ENCODE measurements at regions not wholly inside any gene's neighbourhood (a gene's known extent, or its start where the extent isn't known, plus 50 kb on each side); places are given as distances from the start of the nearest gene placed in this dataset.

DNA sequence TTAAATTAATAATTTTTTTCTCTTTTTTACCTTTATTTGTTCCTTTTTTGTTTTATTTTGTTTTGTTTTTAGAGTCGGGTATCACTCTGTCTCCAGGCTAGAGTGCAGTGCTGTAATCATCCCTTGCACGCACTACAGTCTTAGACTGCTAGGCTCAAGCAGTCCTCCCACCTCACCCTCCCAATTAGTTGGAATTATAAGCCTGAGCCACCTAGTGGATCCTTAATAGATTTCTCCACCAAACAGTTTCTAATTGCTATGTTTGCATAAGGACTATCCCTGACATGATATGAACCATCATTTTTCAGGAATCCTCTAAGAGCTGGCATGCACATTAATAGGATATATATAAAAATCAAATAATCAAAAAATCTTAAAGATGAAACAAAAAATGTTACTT, 993.2 kb downstream of the OTOL1 start:
- Histone ChIP-seq H3K27me3 (ENCODE audit: control insufficient read depth, insufficient read depth, low read length) (no peaks in the 10 kb centered on the region), H3K36me3 (ENCODE audit: control insufficient read depth, insufficient read depth, low read length) (no peaks in the 10 kb centered on the region), H3K4me3 (ENCODE audit: low read depth, low read length) (no peak overlapping the region)
- TF ChIP-seq, protein P1, sequence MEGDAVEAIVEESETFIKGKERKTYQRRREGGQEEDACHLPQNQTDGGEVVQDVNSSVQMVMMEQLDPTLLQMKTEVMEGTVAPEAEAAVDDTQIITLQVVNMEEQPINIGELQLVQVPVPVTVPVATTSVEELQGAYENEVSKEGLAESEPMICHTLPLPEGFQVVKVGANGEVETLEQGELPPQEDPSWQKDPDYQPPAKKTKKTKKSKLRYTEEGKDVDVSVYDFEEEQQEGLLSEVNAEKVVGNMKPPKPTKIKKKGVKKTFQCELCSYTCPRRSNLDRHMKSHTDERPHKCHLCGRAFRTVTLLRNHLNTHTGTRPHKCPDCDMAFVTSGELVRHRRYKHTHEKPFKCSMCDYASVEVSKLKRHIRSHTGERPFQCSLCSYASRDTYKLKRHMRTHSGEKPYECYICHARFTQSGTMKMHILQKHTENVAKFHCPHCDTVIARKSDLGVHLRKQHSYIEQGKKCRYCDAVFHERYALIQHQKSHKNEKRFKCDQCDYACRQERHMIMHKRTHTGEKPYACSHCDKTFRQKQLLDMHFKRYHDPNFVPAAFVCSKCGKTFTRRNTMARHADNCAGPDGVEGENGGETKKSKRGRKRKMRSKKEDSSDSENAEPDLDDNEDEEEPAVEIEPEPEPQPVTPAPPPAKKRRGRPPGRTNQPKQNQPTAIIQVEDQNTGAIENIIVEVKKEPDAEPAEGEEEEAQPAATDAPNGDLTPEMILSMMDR (IDR thresholded peaks at IDR 0.05; ENCODE audit: insufficient read depth, low read length, poor library complexity, severe bottlenecking) = no peak
- no peak for DNase-seq (ENCODE audit: low read depth)

DNA sequence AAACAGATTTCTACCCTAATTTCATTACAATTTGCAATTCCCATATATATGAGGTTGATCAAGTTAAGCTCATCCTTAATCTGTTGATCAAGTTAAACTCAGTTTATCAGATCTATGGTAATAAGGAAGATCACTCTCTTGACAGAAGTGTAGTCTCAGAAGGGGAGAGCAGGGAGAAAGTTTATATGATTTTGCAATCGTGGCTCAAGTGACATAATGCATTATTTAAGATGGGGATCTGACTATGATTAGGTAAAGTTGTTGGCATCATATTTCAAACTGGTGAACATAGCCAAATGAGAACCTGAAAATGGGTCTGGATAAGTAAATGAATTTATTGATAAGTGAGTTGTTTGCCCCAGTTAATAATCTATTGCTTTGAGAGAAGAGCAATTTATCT, 995.3 kb downstream of the OTOL1 start:
- DNase-seq (ENCODE audit: low read depth) = no peak
- no peak overlapping the region for H3K4me3 ChIP-seq (ENCODE audit: low read depth, low read length)

GRCh38 chr3:162492446-162493081, 996.0 kb downstream of the OTOL1 start:
- TF ChIP-seq, protein P1 (IDR thresholded peaks at IDR 0.05; ENCODE audit: insufficient read depth, low read length, poor library complexity, severe bottlenecking) = no peak
- no peaks in the 10 kb centered on the region for H3K36me3 ChIP-seq (ENCODE audit: control insufficient read depth, insufficient read depth, low read length)
- no peaks in the 10 kb centered on the region for H3K27me3 ChIP-seq (ENCODE audit: control insufficient read depth, insufficient read depth, low read length)
- H3K4me3 ChIP-seq (ENCODE audit: low read depth, low read length) = no peak overlapping the region
- DNase-seq (ENCODE audit: low read depth) = peak; percentile 1

More for the DNA sequence above, 995.3 kb downstream of the OTOL1 start:
- TF ChIP-seq, protein P1 (IDR thresholded peaks at IDR 0.05; ENCODE audit: insufficient read depth, low read length, poor library complexity, severe bottlenecking) = no peak
- no peaks in the 10 kb centered on the region for H3K27me3 ChIP-seq (ENCODE audit: control insufficient read depth, insufficient read depth, low read length)
- no peaks in the 10 kb centered on the region for H3K36me3 ChIP-seq (ENCODE audit: control insufficient read depth, insufficient read depth, low read length)

- TF ChIP-seq, protein P1 (IDR thresholded peaks at IDR 0.05; ENCODE audit: insufficient read depth, low read length, poor library complexity, severe bottlenecking) = no peak
- Histone ChIP-seq H3K4me3 (ENCODE audit: low read depth, low read length) (no peak overlapping the region), H3K36me3 (ENCODE audit: control insufficient read depth, insufficient read depth, low read length) (no peaks in the 10 kb centered on the region), H3K27me3 (ENCODE audit: control insufficient read depth, insufficient read depth, low read length) (no peaks in the 10 kb centered on the region)
- no peak for DNase-seq (ENCODE audit: low read depth)
These were observed 1002.0 kb downstream of the OTOL1 start for GRCh38 chr3:162498626-162499025.

DNA sequence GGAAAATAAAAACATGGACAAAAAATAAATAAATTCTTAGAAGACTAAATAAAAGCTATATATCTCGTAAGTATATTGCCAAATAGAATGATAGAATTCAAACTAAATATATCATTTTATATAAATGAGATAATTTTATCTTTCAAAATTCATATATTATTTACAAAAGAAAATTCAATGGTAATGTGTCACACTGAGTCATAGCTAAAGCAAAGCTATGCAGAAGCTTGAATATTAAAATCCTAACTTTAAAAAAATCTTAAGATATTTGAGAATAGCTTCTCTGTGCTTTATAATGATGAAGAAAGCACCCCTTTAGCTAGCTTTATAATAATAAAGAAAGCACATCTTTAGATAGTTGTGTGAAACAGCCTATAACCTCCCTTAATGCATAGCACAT, 1010.8 kb downstream of the OTOL1 start:
- TF ChIP-seq, protein P1 (IDR thresholded peaks at IDR 0.05; ENCODE audit: insufficient read depth, low read length, poor library complexity, severe bottlenecking) = no peak
- no peaks in the 10 kb centered on the region for H3K27me3 ChIP-seq (ENCODE audit: control insufficient read depth, insufficient read depth, low read length)
- no peak overlapping the region for H3K4me3 ChIP-seq (ENCODE audit: low read depth, low read length)
- DNase-seq (ENCODE audit: low read depth) = no peak
- no peaks in the 10 kb centered on the region for H3K36me3 ChIP-seq (ENCODE audit: control insufficient read depth, insufficient read depth, low read length)

DNA sequence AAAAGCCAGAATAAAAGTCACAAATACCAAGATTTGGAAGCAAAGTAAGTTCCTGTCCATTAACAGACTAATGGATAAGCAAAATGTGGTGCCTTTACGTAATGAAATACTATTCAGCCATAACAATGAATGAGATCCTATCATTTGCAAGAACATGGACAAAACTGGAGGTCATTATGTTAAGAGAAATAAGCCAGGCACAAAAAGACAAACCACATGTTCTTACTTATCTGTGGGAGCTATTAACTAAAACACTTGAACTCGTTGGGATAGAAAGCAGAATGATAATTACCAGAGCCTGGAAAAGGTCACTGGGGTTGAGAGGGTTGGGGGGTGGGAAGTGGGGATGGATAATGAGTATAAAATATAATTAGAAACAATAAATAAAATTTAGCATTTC, 1015.9 kb downstream of the OTOL1 start:
- TF ChIP-seq, protein P1 (IDR thresholded peaks at IDR 0.05; ENCODE audit: insufficient read depth, low read length, poor library complexity, severe bottlenecking) = no peak
- no peaks in the 10 kb centered on the region for H3K36me3 ChIP-seq (ENCODE audit: control insufficient read depth, insufficient read depth, low read length)
- DNase-seq (ENCODE audit: low read depth) = no peak
- H3K27me3 ChIP-seq (ENCODE audit: control insufficient read depth, insufficient read depth, low read length) = no peaks in the 10 kb centered on the region
- H3K4me3 ChIP-seq (ENCODE audit: low read depth, low read length) = no peak overlapping the region
